ENCODE measurements at regions not wholly inside any gene's neighbourhood (a gene's known extent, or its start where the extent isn't known, plus 50 kb on each side); places are given as distances from the start of the nearest gene placed in this dataset.
"Not testable (repeated sequence)": the region's sequence is repeated elsewhere in the genome, so short reads cannot be mapped to it uniquely, and the experiment has no call there.

DNA sequence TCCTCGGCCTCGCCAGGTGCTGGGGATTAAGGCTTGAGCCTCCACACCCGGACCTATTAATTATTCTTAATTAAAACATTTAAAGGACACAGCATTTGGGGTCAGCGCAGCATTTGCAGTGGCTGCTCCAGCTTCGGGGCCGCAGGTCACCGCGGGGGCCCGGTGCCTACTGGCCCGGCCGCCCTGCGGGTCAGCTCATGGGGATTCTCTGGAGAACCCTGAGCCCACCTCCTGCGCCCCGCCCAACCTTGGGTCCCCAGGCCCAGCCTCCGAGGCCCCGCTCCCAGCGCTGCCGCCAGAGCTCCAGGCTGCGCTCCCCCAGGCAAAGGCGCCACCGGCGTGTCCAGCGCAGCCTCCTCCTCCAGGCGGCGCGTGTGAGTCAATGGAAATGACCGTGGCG, 133.9 kb downstream of the POTEG start:
- CTCF ChIA-PET, H3K27me3 Mint-ChIP-seq: not testable (repeated sequence)

GRCh38 chr14:19300838-19301237, 133.3 kb downstream of the POTEG start:
- H3K4me3 ChIP-seq (ENCODE audit: low read length); H3K27me3 Mint-ChIP-seq; H3K27me3 ChIP-seq (ENCODE audit: control insufficient read depth in 1 of 2, insufficient read depth in 2 of 2, low read length in 2 of 2); CTCF ChIA-PET; H3K4me1 Mint-ChIP-seq (ENCODE audit: low read depth); ATAC-seq (ENCODE audit: poor library complexity); H3K27ac Mint-ChIP-seq; H3K27ac ChIP-seq (ENCODE audit: low read depth in 1 of 2, low read length in 2 of 2); POLR2A ChIA-PET; H3K9me3 Mint-ChIP-seq; H3K9me3 ChIP-seq (ENCODE audit: control insufficient read depth in 1 of 2, insufficient read depth in 1 of 2, low read length in 2 of 2); intact Hi-C loops (cut with DNase I, micrococcal nuclease); H3K36me3 Mint-ChIP-seq (ENCODE audit: low read depth); H3K4me3 Mint-ChIP-seq; H3K36me3 ChIP-seq (ENCODE audit: insufficient read depth, low read length); H3K4me1 ChIP-seq (ENCODE audit: insufficient read depth, low read length): not testable (repeated sequence)
- peak in 1 of 14 experiments; percentile 25 for DNase-seq

More for the DNA sequence above, 133.9 kb downstream of the POTEG start:
- H3K9me3 ChIP-seq (ENCODE audit: control insufficient read depth in 1 of 2, insufficient read depth in 1 of 2, low read length in 2 of 2); intact Hi-C loops (cut with DNase I, micrococcal nuclease); H3K27me3 ChIP-seq (ENCODE audit: control insufficient read depth in 1 of 2, insufficient read depth in 2 of 2, low read length in 2 of 2); H3K36me3 ChIP-seq (ENCODE audit: insufficient read depth, low read length); H3K4me1 ChIP-seq (ENCODE audit: insufficient read depth, low read length); H3K9me3 Mint-ChIP-seq; POLR2A ChIA-PET; ATAC-seq (ENCODE audit: poor library complexity); H3K27ac Mint-ChIP-seq; H3K4me3 Mint-ChIP-seq; H3K4me3 ChIP-seq (ENCODE audit: low read length); H3K27ac ChIP-seq (ENCODE audit: low read depth in 1 of 2, low read length in 2 of 2); H3K4me1 Mint-ChIP-seq (ENCODE audit: low read depth); DNase-seq; H3K36me3 Mint-ChIP-seq (ENCODE audit: low read depth): not testable (repeated sequence)

GRCh38 chr14:19303844-19304243, 130.3 kb downstream of the POTEG start:
- not testable (repeated sequence) for DNase-seq

GRCh38 chr14:19304442-19304841, 129.7 kb downstream of the POTEG start:
- H3K36me3 ChIP-seq (ENCODE audit: insufficient read depth, low read length); H3K9me3 Mint-ChIP-seq; DNase-seq; ATAC-seq (ENCODE audit: poor library complexity); POLR2A ChIA-PET; H3K4me3 ChIP-seq (ENCODE audit: low read length); H3K27ac ChIP-seq (ENCODE audit: low read depth in 1 of 2, low read length in 2 of 2); H3K27me3 ChIP-seq (ENCODE audit: control insufficient read depth in 1 of 2, insufficient read depth in 2 of 2, low read length in 2 of 2); H3K27ac Mint-ChIP-seq; intact Hi-C loops (cut with DNase I, micrococcal nuclease); H3K27me3 Mint-ChIP-seq; H3K4me3 Mint-ChIP-seq; CTCF ChIA-PET; H3K4me1 Mint-ChIP-seq (ENCODE audit: low read depth); H3K36me3 Mint-ChIP-seq (ENCODE audit: low read depth); H3K9me3 ChIP-seq (ENCODE audit: control insufficient read depth in 1 of 2, insufficient read depth in 1 of 2, low read length in 2 of 2); H3K4me1 ChIP-seq (ENCODE audit: insufficient read depth, low read length): not testable (repeated sequence)

More at GRCh38 chr14:19303844-19304243, 130.3 kb downstream of the POTEG start:
- H3K4me3 ChIP-seq (ENCODE audit: low read length); H3K27me3 Mint-ChIP-seq; intact Hi-C loops (cut with DNase I, micrococcal nuclease); H3K9me3 ChIP-seq (ENCODE audit: control insufficient read depth in 1 of 2, insufficient read depth in 1 of 2, low read length in 2 of 2); H3K9me3 Mint-ChIP-seq; H3K36me3 Mint-ChIP-seq (ENCODE audit: low read depth); H3K27ac Mint-ChIP-seq; H3K4me3 Mint-ChIP-seq; H3K27me3 ChIP-seq (ENCODE audit: control insufficient read depth in 1 of 2, insufficient read depth in 2 of 2, low read length in 2 of 2); H3K36me3 ChIP-seq (ENCODE audit: insufficient read depth, low read length); ATAC-seq (ENCODE audit: poor library complexity); H3K27ac ChIP-seq (ENCODE audit: low read depth in 1 of 2, low read length in 2 of 2); CTCF ChIA-PET; H3K4me1 ChIP-seq (ENCODE audit: insufficient read depth, low read length); POLR2A ChIA-PET; H3K4me1 Mint-ChIP-seq (ENCODE audit: low read depth): not testable (repeated sequence)

- H3K27me3 ChIP-seq (ENCODE audit: control insufficient read depth in 1 of 2, insufficient read depth in 2 of 2, low read length in 2 of 2); ATAC-seq (ENCODE audit: poor library complexity); H3K36me3 Mint-ChIP-seq (ENCODE audit: low read depth); H3K27ac ChIP-seq (ENCODE audit: low read depth in 1 of 2, low read length in 2 of 2); H3K9me3 ChIP-seq (ENCODE audit: control insufficient read depth in 1 of 2, insufficient read depth in 1 of 2, low read length in 2 of 2); H3K4me1 ChIP-seq (ENCODE audit: insufficient read depth, low read length); intact Hi-C loops (cut with DNase I, micrococcal nuclease); DNase-seq; H3K4me1 Mint-ChIP-seq (ENCODE audit: low read depth); H3K4me3 Mint-ChIP-seq; H3K27ac Mint-ChIP-seq; CTCF ChIA-PET; H3K36me3 ChIP-seq (ENCODE audit: insufficient read depth, low read length); H3K4me3 ChIP-seq (ENCODE audit: low read length); POLR2A ChIA-PET; H3K9me3 Mint-ChIP-seq; H3K27me3 Mint-ChIP-seq: not testable (repeated sequence)
Measured at GRCh38 chr14:19304918-19305317, 129.2 kb downstream of the POTEG start.

DNA sequence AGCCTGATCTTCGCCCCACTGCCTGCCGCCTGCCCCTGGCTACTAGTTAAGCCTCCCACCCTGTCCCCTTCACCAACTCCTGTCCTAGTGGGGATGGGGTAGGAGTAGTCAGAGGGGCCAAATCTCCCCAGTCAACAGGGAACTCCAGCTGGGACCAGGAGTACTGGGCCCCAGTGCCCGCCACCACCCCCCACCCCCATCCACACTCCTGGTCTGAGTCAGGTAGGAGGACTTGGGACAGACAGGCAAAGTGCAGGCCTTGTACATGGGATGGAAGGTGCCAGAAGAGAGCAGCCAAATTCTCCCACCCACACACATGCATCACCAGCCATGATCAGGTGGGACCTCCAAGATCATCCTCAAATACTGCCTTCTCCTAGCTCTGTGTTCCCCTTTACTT, 128.4 kb downstream of the POTEG start:
- H3K9me3 ChIP-seq (ENCODE audit: control insufficient read depth in 1 of 2, insufficient read depth in 1 of 2, low read length in 2 of 2); H3K27me3 Mint-ChIP-seq; ATAC-seq (ENCODE audit: poor library complexity); intact Hi-C loops (cut with DNase I, micrococcal nuclease); CTCF ChIA-PET; POLR2A ChIA-PET; H3K4me1 ChIP-seq (ENCODE audit: insufficient read depth, low read length); H3K27ac Mint-ChIP-seq; H3K27ac ChIP-seq (ENCODE audit: low read depth in 1 of 2, low read length in 2 of 2); H3K4me1 Mint-ChIP-seq (ENCODE audit: low read depth); H3K4me3 Mint-ChIP-seq; H3K27me3 ChIP-seq (ENCODE audit: control insufficient read depth in 1 of 2, insufficient read depth in 2 of 2, low read length in 2 of 2); H3K36me3 Mint-ChIP-seq (ENCODE audit: low read depth); H3K9me3 Mint-ChIP-seq; H3K36me3 ChIP-seq (ENCODE audit: insufficient read depth, low read length); H3K4me3 ChIP-seq (ENCODE audit: low read length); DNase-seq: not testable (repeated sequence)

- DNase-seq; H3K4me1 ChIP-seq (ENCODE audit: insufficient read depth, low read length); H3K36me3 ChIP-seq (ENCODE audit: insufficient read depth, low read length); H3K27me3 Mint-ChIP-seq; ATAC-seq (ENCODE audit: poor library complexity); H3K9me3 ChIP-seq (ENCODE audit: control insufficient read depth in 1 of 2, insufficient read depth in 1 of 2, low read length in 2 of 2); H3K9me3 Mint-ChIP-seq; H3K4me3 Mint-ChIP-seq; H3K27ac Mint-ChIP-seq; POLR2A ChIA-PET; H3K4me3 ChIP-seq (ENCODE audit: low read length); H3K27ac ChIP-seq (ENCODE audit: low read depth in 1 of 2, low read length in 2 of 2); CTCF ChIA-PET; H3K36me3 Mint-ChIP-seq (ENCODE audit: low read depth); H3K4me1 Mint-ChIP-seq (ENCODE audit: low read depth); H3K27me3 ChIP-seq (ENCODE audit: control insufficient read depth in 1 of 2, insufficient read depth in 2 of 2, low read length in 2 of 2); intact Hi-C loops (cut with DNase I, micrococcal nuclease): not testable (repeated sequence)
Measured at GRCh38 chr14:19306405-19306804, 127.7 kb downstream of the POTEG start.

All from CD4-positive, alpha-beta T cell (primary cell).